ENCODE measurements at regions not wholly inside any gene's neighbourhood (a gene's known extent, or its start where the extent isn't known, plus 50 kb on each side); places are given as distances from the start of the nearest gene placed in this dataset.

GRCh38 chr2:121120411-121120810 is 164.6 kb downstream of the TFCP2L1 start:
- no peak for TF ChIP-seq CTCF (conservative IDR thresholded peaks at IDR 0.05; ENCODE audit: low read length)
- TF ChIP-seq EZH2phosphoT487 (IDR thresholded peaks at IDR 0.05; ENCODE audit: borderline replicate concordance), result no peak
- H3K4me2 ChIP-seq (ENCODE audit: low read depth, low read length, poor library complexity, severe bottlenecking), result no peak overlapping the region
- H3K79me2 ChIP-seq (ENCODE audit: insufficient read depth, low read length), result no peaks in the 10 kb centered on the region
- no peak overlapping the region for H3K4me3 ChIP-seq (ENCODE audit: low read length, poor library complexity, severe bottlenecking)
- no peak overlapping the region for H2AFZ ChIP-seq (ENCODE audit: low read length)
- H3F3A ChIP-seq (ENCODE audit: low read depth), result no peaks in the 10 kb centered on the region
- H3K4me1 ChIP-seq (ENCODE audit: insufficient read depth, low read length, poor library complexity, severe bottlenecking), result no peaks in the 10 kb centered on the region
- no peaks in the 10 kb centered on the region for H4K20me1 ChIP-seq (ENCODE audit: insufficient read depth, low read length, poor library complexity, severe bottlenecking)
- no peaks in the 10 kb centered on the region for H3K9me2 ChIP-seq (replicated peaks; ENCODE audit: low read depth, low read length)
- no peaks in the 10 kb centered on the region for H3K36me3 ChIP-seq (ENCODE audit: insufficient read depth, low read length)
- no peaks in the 10 kb centered on the region for H3K27me3 ChIP-seq (ENCODE audit: insufficient read depth, low read length, poor library complexity, severe bottlenecking)
- H3K9ac ChIP-seq (ENCODE audit: low read depth, low read length, poor library complexity, severe bottlenecking), result no peak overlapping the region
- no peaks in the 10 kb centered on the region for H3K9me3 ChIP-seq (ENCODE audit: insufficient read depth, low read depth, low read length)

DNA sequence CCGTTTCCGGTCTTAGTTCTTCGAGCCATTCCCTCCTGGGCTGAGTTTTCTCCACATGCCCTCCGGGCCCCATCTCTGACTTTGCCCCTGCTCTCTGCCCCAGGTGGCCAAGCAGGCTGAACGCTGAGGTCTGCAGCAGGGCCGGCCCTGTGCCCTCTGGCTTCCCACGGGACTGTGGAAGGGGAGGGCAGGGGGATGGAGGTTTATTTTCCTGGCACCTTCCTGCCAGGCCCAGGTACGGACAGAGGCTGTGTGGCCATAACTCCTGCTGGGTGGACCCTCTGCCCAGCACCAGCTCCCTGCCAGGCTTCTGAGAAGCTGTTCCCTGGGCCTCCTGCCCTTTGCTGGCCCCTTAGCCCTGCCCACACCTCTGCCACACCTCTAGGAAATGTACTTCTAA is 164.0 kb downstream of the TFCP2L1 start:
- no peaks in the 10 kb centered on the region for H3K27me3 ChIP-seq (ENCODE audit: insufficient read depth, low read length, poor library complexity, severe bottlenecking)
- TF ChIP-seq CTCF (conservative IDR thresholded peaks at IDR 0.05; ENCODE audit: low read length) (no peak), EZH2phosphoT487 (IDR thresholded peaks at IDR 0.05; ENCODE audit: borderline replicate concordance) (no peak)
- H3K4me2 ChIP-seq (ENCODE audit: low read depth, low read length, poor library complexity, severe bottlenecking), result no peak overlapping the region
- no peaks in the 10 kb centered on the region for H3F3A ChIP-seq (ENCODE audit: low read depth)
- H3K9me2 ChIP-seq (replicated peaks; ENCODE audit: low read depth, low read length), result no peaks in the 10 kb centered on the region
- no peak overlapping the region for H3K4me3 ChIP-seq (ENCODE audit: low read length, poor library complexity, severe bottlenecking)
- H4K20me1 ChIP-seq (ENCODE audit: insufficient read depth, low read length, poor library complexity, severe bottlenecking), result no peaks in the 10 kb centered on the region
- no peaks in the 10 kb centered on the region for H3K79me2 ChIP-seq (ENCODE audit: insufficient read depth, low read length)
- H3K36me3 ChIP-seq (ENCODE audit: insufficient read depth, low read length), result no peaks in the 10 kb centered on the region
- no peaks in the 10 kb centered on the region for H3K9me3 ChIP-seq (ENCODE audit: insufficient read depth, low read depth, low read length)
- no peak overlapping the region for H2AFZ ChIP-seq (ENCODE audit: low read length)
- no peaks in the 10 kb centered on the region for H3K4me1 ChIP-seq (ENCODE audit: insufficient read depth, low read length, poor library complexity, severe bottlenecking)
- H3K9ac ChIP-seq (ENCODE audit: low read depth, low read length, poor library complexity, severe bottlenecking), result no peak overlapping the region

DNA sequence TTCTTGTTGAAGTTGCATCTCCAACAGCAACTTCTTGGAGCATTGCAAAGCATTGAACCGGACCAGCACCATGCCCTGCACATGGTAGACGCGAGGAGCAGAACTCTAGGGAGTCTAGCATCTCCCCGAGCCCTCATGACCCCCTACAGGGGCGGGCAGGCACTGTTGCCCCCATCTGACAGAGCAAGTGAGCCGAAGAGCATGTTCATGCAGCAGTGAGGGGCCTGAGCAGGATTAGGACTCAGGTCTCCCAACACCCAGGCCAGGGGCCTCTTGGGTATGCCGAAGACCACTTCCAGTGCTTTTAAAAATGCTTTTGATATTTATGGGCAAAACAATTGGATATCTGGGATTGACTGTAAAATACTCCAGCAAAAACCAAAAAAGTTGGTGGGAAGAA is 163.3 kb downstream of the TFCP2L1 start:
- Histone ChIP-seq H3K4me2 (ENCODE audit: low read depth, low read length, poor library complexity, severe bottlenecking) (no peak overlapping the region), H3K36me3 (ENCODE audit: insufficient read depth, low read length) (no peaks in the 10 kb centered on the region), H3K9ac (ENCODE audit: low read depth, low read length, poor library complexity, severe bottlenecking) (no peak overlapping the region), H4K20me1 (ENCODE audit: insufficient read depth, low read length, poor library complexity, severe bottlenecking) (no peaks in the 10 kb centered on the region), H3K79me2 (ENCODE audit: insufficient read depth, low read length) (no peaks in the 10 kb centered on the region), H3K27me3 (ENCODE audit: insufficient read depth, low read length, poor library complexity, severe bottlenecking) (no peaks in the 10 kb centered on the region), H3K4me1 (ENCODE audit: insufficient read depth, low read length, poor library complexity, severe bottlenecking) (no peaks in the 10 kb centered on the region), H2AFZ (ENCODE audit: low read length) (no peak overlapping the region), H3F3A (ENCODE audit: low read depth) (no peaks in the 10 kb centered on the region), H3K4me3 (ENCODE audit: low read length, poor library complexity, severe bottlenecking) (no peak overlapping the region), H3K9me2 (replicated peaks; ENCODE audit: low read depth, low read length) (no peaks in the 10 kb centered on the region), H3K9me3 (ENCODE audit: insufficient read depth, low read depth, low read length) (no peaks in the 10 kb centered on the region)
- TF ChIP-seq EZH2phosphoT487 (IDR thresholded peaks at IDR 0.05; ENCODE audit: borderline replicate concordance) (no peak), CTCF (conservative IDR thresholded peaks at IDR 0.05; ENCODE audit: low read length) (no peak)
